ENCODE measurements at regions not wholly inside any gene's neighbourhood (a gene's known extent, or its start where the extent isn't known, plus 50 kb on each side); places are given as distances from the start of the nearest gene placed in this dataset.
A peak's percentile ranks its signal among the peaks of the same experiment; 100 is the strongest.

GRCh38 chr7:49580761-49581160 is 192.7 kb upstream of the VWC2 start:
- DNase-seq: no peak
- TF ChIP-seq POLR2AphosphoS5 (IDR thresholded peaks at IDR 0.05) (no peak), CTCF (IDR thresholded peaks at IDR 0.05) (no peak), POLR2A (IDR thresholded peaks at IDR 0.05) (no peak), EP300 (IDR thresholded peaks at IDR 0.05) (no peak)
- 25 to 29% methylated on average over 1 of the region's 1 CpG for WGBS, 2 donors
- Histone ChIP-seq H3K27me3 (no peaks in the 10 kb centered on the region), H3K36me3 (no peaks in the 10 kb centered on the region), H3K27ac (no peak overlapping the region), H3K4me1 (no peaks in the 10 kb centered on the region), H3K9me3 (no peaks in the 10 kb centered on the region), H3K4me3 (no peak overlapping the region)
- peak in 1 of 2 donors; percentile 21 for ATAC-seq (ENCODE audit: low FRiP score in 2 of 2)

GRCh38 chr7:49583440-49583839 is 190.0 kb upstream of the VWC2 start:
- WGBS, 2 donors: 87 to 92% methylated on average over 4 of the region's 4 CpGs
- DNase-seq (no peak), ATAC-seq (ENCODE audit: low FRiP score in 2 of 2) (no peak)
- Histone ChIP-seq H3K27me3 (no peaks in the 10 kb centered on the region), H3K4me3 (no peak overlapping the region), H3K4me1 (no peaks in the 10 kb centered on the region), H3K9me3 (no peaks in the 10 kb centered on the region), H3K36me3 (no peaks in the 10 kb centered on the region), H3K27ac (no peak overlapping the region)
- TF ChIP-seq POLR2A (IDR thresholded peaks at IDR 0.05) (no peak), EP300 (IDR thresholded peaks at IDR 0.05) (no peak), CTCF (IDR thresholded peaks at IDR 0.05) (no peak), POLR2AphosphoS5 (IDR thresholded peaks at IDR 0.05) (no peak)

GRCh38 chr7:49596701-49597491 is 176.5 kb upstream of the VWC2 start:
- no peak for TF ChIP-seq CTCF (IDR thresholded peaks at IDR 0.05)
- no peak for TF ChIP-seq POLR2AphosphoS5 (IDR thresholded peaks at IDR 0.05)
- no peak for TF ChIP-seq EP300 (IDR thresholded peaks at IDR 0.05)
- no peaks in the 10 kb centered on the region for H3K27me3 ChIP-seq
- WGBS, 2 donors: 78 to 81% methylated on average over 4 of the region's 4 CpGs
- H3K36me3 ChIP-seq: no peaks in the 10 kb centered on the region
- H3K4me1 ChIP-seq: no peaks in the 10 kb centered on the region
- ATAC-seq (ENCODE audit: low FRiP score in 2 of 2) (peak in 1 of 2 donors; percentile 64), DNase-seq (no peak)
- no peaks in the 10 kb centered on the region for H3K9me3 ChIP-seq
- no peak overlapping the region for H3K4me3 ChIP-seq
- H3K27ac ChIP-seq: no peak overlapping the region

GRCh38 chr7:49597805-49598204 is 175.6 kb upstream of the VWC2 start:
- ATAC-seq (ENCODE audit: low FRiP score in 2 of 2) (peak in 1 of 2 donors; percentile 61), DNase-seq (no peak)
- no peaks in the 10 kb centered on the region for H3K27me3 ChIP-seq
- WGBS, 2 donors: 34 to 53% methylated on average over 3 of the region's 3 CpGs
- no peak overlapping the region for H3K4me3 ChIP-seq
- TF ChIP-seq EP300 (IDR thresholded peaks at IDR 0.05): no peak
- TF ChIP-seq CTCF (IDR thresholded peaks at IDR 0.05): no peak
- no peaks in the 10 kb centered on the region for H3K9me3 ChIP-seq
- no peak overlapping the region for H3K27ac ChIP-seq
- H3K4me1 ChIP-seq: no peaks in the 10 kb centered on the region
- no peaks in the 10 kb centered on the region for H3K36me3 ChIP-seq

GRCh38 chr7:49611951-49612350 is 161.5 kb upstream of the VWC2 start:
- Histone ChIP-seq H3K9me3 (no peaks in the 10 kb centered on the region), H3K4me3 (no peak overlapping the region), H3K4me1 (no peaks in the 10 kb centered on the region), H3K27me3 (no peaks in the 10 kb centered on the region), H3K36me3 (no peaks in the 10 kb centered on the region), H3K27ac (no peak overlapping the region)
- TF ChIP-seq POLR2AphosphoS5 (IDR thresholded peaks at IDR 0.05) (no peak), EP300 (IDR thresholded peaks at IDR 0.05) (no peak), POLR2A (IDR thresholded peaks at IDR 0.05) (no peak), CTCF (IDR thresholded peaks at IDR 0.05) (no peak)
- DNase-seq: no peak
- ATAC-seq (ENCODE audit: low FRiP score in 2 of 2): no peak
- 84 to 90% methylated on average over 5 of the region's 5 CpGs for WGBS, 2 donors

All from upper lobe of left lung (tissue), 6 donors.